H9 (cell line): ENCODE measurements at regions not wholly inside any gene's neighbourhood (a gene's known extent, or its start where the extent isn't known, plus 50 kb on each side); places are given as distances from the start of the nearest gene placed in this dataset.

ENCODE experiments used
- DNase-seq: peaks from one replicate; pipeline ENCODE4 v3.0.0-alpha.2; 2017
- H2AFZ ChIP-seq: one replicate; pipeline ENCODE4 v1.6.1; 2013; ENCODE audit warnings: mild to moderate bottlenecking, low read length, control low read depth, moderate library complexity
- H2AK5ac ChIP-seq: 2 replicates; pipeline ENCODE4 v1.6.1; 2013; ENCODE audit warnings: low read length, control low read depth, mixed read lengths; ENCODE audit not compliant: insufficient read length
- H2BK120ac ChIP-seq: one replicate; pipeline ENCODE4 v1.6.1; 2013; ENCODE audit warnings: low read depth, mild to moderate bottlenecking, low read length, control low read depth, inconsistent platforms; ENCODE audit not compliant: poor library complexity, severe bottlenecking
- H2BK12ac ChIP-seq: 2 replicates; pipeline ENCODE4 v1.6.1; 2013; ENCODE audit warnings: low read length, control low read depth, mixed read lengths, low read depth; ENCODE audit not compliant: insufficient read length
- H2BK15ac ChIP-seq: 2 replicates; pipeline ENCODE4 v1.6.1; 2013; ENCODE audit warnings: low read depth, low read length, control low read depth
- H2BK20ac ChIP-seq: one replicate; pipeline ENCODE4 v1.6.1; 2013; ENCODE audit warnings: low read depth, mild to moderate bottlenecking, low read length, control low read depth, inconsistent platforms; ENCODE audit not compliant: poor library complexity, severe bottlenecking
- H2BK5ac ChIP-seq: 2 replicates; pipeline ENCODE4 v1.6.1; 2013; ENCODE audit warnings: low read length, control low read depth, mixed read lengths; ENCODE audit not compliant: insufficient read length
- H3K14ac ChIP-seq: 2 replicates; pipeline ENCODE4 v1.6.1; 2013; ENCODE audit warnings: low read length, control low read depth; ENCODE audit not compliant: insufficient read depth
- H3K18ac ChIP-seq: 2 replicates; pipeline ENCODE4 v1.6.1; 2013; ENCODE audit warnings: low read depth, mild to moderate bottlenecking, mixed read lengths, low read length, control low read depth; ENCODE audit not compliant: insufficient read length
- H3K23ac ChIP-seq: 2 replicates; pipeline ENCODE4 v1.6.1; 2013; ENCODE audit warnings: low read length, control low read depth, mixed read lengths, low read depth; ENCODE audit not compliant: insufficient read length
- H3K23me2 ChIP-seq: 2 replicates; pipeline ENCODE4 v1.6.1; 2013; ENCODE audit warnings: low read depth, mild to moderate bottlenecking, mixed read lengths, low read length, control low read depth; ENCODE audit not compliant: insufficient read length, poor library complexity, severe bottlenecking
- H3K27ac ChIP-seq: 2 replicates; pipeline ENCODE4 v1.5.1; 2013; ENCODE audit warnings: low read length, control low read depth, mixed read lengths, low read depth; ENCODE audit not compliant: insufficient read length
- H3K27me3 ChIP-seq: 2 replicates; pipeline ENCODE4 v1.6.1; 2013; ENCODE audit warnings: low read length, control low read depth, inconsistent platforms; ENCODE audit not compliant: insufficient read depth
- H3K4ac ChIP-seq: 2 replicates; pipeline ENCODE4 v1.6.1; 2013; ENCODE audit warnings: low read depth, mild to moderate bottlenecking, control low read depth, inconsistent platforms, low read length, moderate library complexity
- H3K4me1 ChIP-seq: 2 replicates; pipeline ENCODE4 v1.6.1; 2013; ENCODE audit warnings: low read length, control low read depth, inconsistent platforms; ENCODE audit not compliant: insufficient read depth
- H3K4me2 ChIP-seq: 2 replicates; pipeline ENCODE4 v1.6.1; 2013; ENCODE audit warnings: low read length, control low read depth, mixed read lengths; ENCODE audit not compliant: insufficient read length, insufficient read depth
- H3K56ac ChIP-seq: 2 replicates; pipeline ENCODE4 v1.6.1; 2013; ENCODE audit warnings: low read depth, mild to moderate bottlenecking, mixed read lengths, low read length, control low read depth; ENCODE audit not compliant: insufficient read length
- H3K79me1 ChIP-seq: 2 replicates; pipeline ENCODE4 v1.6.1; 2013; ENCODE audit warnings: low read depth, mild to moderate bottlenecking, moderate library complexity, low read length, control low read depth, inconsistent platforms; ENCODE audit not compliant: insufficient read depth, poor library complexity, severe bottlenecking
- H3K79me2 ChIP-seq: 2 replicates; pipeline ENCODE4 v1.6.1; 2013; ENCODE audit warnings: low read length, control low read depth, inconsistent platforms; ENCODE audit not compliant: insufficient read depth
- H3K9ac ChIP-seq: 2 replicates; pipeline ENCODE4 v1.6.1; 2013; ENCODE audit warnings: low read length, control low read depth, mixed read lengths; ENCODE audit not compliant: insufficient read length; ENCODE audit errors: extremely low read depth
- H3K9me3 ChIP-seq: one replicate; pipeline ENCODE4 v1.6.1; 2013; ENCODE audit warnings: low read depth, low read length, inconsistent platforms; ENCODE audit not compliant: control insufficient read depth
- H3T11ph ChIP-seq: one replicate; pipeline ENCODE4 v1.6.1; 2013; ENCODE audit warnings: mild to moderate bottlenecking, low read length, control low read depth, inconsistent platforms
- H4K20me1 ChIP-seq: one replicate; pipeline ENCODE4 v1.6.1; 2013; ENCODE audit not compliant: control insufficient read depth, insufficient read length, insufficient read depth
- H4K5ac ChIP-seq: 2 replicates; pipeline ENCODE4 v1.6.1; 2013; ENCODE audit warnings: low read depth, mild to moderate bottlenecking, mixed read lengths, low read length, control low read depth; ENCODE audit not compliant: insufficient read length
- H4K8ac ChIP-seq: replicated peaks from 2 replicates; pipeline ENCODE4 v1.6.1; 2013; ENCODE audit warnings: low read length, control low read depth, mixed read lengths, low read depth; ENCODE audit not compliant: insufficient read length
- H4K91ac ChIP-seq: 2 replicates; pipeline ENCODE4 v1.6.1; 2013; ENCODE audit warnings: low read depth, mild to moderate bottlenecking, moderate library complexity, mixed read lengths, low read length, control low read depth; ENCODE audit not compliant: insufficient read length
- H3K27ac Mint-ChIP-seq, 3 experiments: 2 replicates in 2 of 3; 3 replicates in 1 of 3; pipeline ENCODE4 v1.8.0; 2020 to 2021; ENCODE audit warnings: mixed read lengths in 3 of 3, mild to moderate bottlenecking in 1 of 3, moderate library complexity in 1 of 3
- H3K27me3 Mint-ChIP-seq: 2 replicates; pipeline ENCODE4 v1.8.0; 2021; ENCODE audit warnings: low read depth, mild to moderate bottlenecking, moderate library complexity, mixed read lengths
- H3K36me3 Mint-ChIP-seq, 3 experiments: 2 replicates in 2 of 3; 3 replicates in 1 of 3; pipeline ENCODE4 v1.8.0; 2020 to 2021; ENCODE audit warnings: low read depth in 3 of 3, mixed read lengths in 3 of 3; ENCODE audit not compliant: insufficient read depth in 1 of 3
- H3K4me1 Mint-ChIP-seq, 2 experiments: 2 replicates each; pipeline ENCODE4 v1.8.0; 2020; ENCODE audit warnings: mixed read lengths in 2 of 2
- H3K4me3 Mint-ChIP-seq, 2 experiments: 2 replicates in 1 of 2; 3 replicates in 1 of 2; pipeline ENCODE4 v1.8.0; 2020 to 2021; ENCODE audit warnings: mild to moderate bottlenecking in 2 of 2, mixed read lengths in 2 of 2, moderate library complexity in 1 of 2
- H3K9me3 Mint-ChIP-seq, 2 experiments: 2 replicates in 1 of 2; 3 replicates in 1 of 2; pipeline ENCODE4 v1.8.0; 2020; ENCODE audit warnings: mild to moderate bottlenecking in 2 of 2, mixed read lengths in 2 of 2, moderate library complexity in 1 of 2
- WGBS: extraction: QIAGEN DNeasy Blood & Tissue Kit; methylation state at CpG from one replicate; pipeline ENCODE4 v1.1.7; 2013; ENCODE audit warnings: missing lambda C conversion rate, low lambda C conversion rate, mixed read lengths; ENCODE audit not compliant: insufficient read length; ENCODE audit errors: extremely low coverage; 5-methylcytosine and 5-hydroxymethylcytosine counted together
- TF ChIP-seq, protein P1 (sequence below): fragments of 200-600 bp; sonication (generic); conservative IDR thresholded peaks from 3 replicates; pipeline ENCODE4 v1.8.0; 2021; ENCODE audit warnings: antibody characterized with exemption, mild to moderate bottlenecking

DNA sequence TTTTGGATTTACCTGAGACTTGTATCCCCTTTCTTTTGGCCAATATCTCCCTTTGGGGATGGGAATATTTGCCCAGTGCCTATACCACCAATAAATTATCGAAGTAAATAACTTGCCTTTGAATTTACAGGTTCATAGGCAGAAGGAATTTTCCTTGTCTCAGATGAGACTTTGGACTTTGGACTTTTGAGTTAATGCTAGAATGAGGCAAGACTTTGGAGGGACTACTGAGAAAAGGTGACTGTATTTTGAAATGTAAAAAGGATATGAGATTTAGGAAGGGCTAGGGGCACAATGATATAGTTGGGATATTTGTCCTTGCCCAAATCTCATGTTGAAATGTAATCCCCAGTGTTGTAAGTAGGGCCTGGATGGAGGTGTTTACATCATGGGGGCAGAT is 384.5 kb upstream of the GHITM start:
- Mint-ChIP-seq H3K4me1 (peaks cover 6 to 9% of the 10 kb centered on the region in 2 experiments), H3K36me3 (peaks cover 17 to 44% (median 37%) of the 10 kb centered on the region in 3 experiments), H3K27ac (no peak overlapping the region), H3K4me3 (no peak overlapping the region), H3K27me3 (peaks cover 65% of the 10 kb centered on the region), H3K9me3 (peaks cover 50 to 59% of the 10 kb centered on the region in 2 experiments)
- H3K9me3 ChIP-seq, result peaks cover 33% of the 10 kb centered on the region
- no peak overlapping the region for H2BK20ac ChIP-seq
- WGBS, result no CpG with 5 or more reads among the region's 1 CpG
- H3K23me2 ChIP-seq, result no peaks in the 10 kb centered on the region
- H4K5ac ChIP-seq, result no peak overlapping the region
- H3K79me1 ChIP-seq, result no peaks in the 10 kb centered on the region
- H2AFZ ChIP-seq, result no peak overlapping the region
- no peak overlapping the region for H2BK12ac ChIP-seq
- TF ChIP-seq, protein P1, sequence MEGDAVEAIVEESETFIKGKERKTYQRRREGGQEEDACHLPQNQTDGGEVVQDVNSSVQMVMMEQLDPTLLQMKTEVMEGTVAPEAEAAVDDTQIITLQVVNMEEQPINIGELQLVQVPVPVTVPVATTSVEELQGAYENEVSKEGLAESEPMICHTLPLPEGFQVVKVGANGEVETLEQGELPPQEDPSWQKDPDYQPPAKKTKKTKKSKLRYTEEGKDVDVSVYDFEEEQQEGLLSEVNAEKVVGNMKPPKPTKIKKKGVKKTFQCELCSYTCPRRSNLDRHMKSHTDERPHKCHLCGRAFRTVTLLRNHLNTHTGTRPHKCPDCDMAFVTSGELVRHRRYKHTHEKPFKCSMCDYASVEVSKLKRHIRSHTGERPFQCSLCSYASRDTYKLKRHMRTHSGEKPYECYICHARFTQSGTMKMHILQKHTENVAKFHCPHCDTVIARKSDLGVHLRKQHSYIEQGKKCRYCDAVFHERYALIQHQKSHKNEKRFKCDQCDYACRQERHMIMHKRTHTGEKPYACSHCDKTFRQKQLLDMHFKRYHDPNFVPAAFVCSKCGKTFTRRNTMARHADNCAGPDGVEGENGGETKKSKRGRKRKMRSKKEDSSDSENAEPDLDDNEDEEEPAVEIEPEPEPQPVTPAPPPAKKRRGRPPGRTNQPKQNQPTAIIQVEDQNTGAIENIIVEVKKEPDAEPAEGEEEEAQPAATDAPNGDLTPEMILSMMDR, result no peak
- no peak overlapping the region for H4K8ac ChIP-seq
- H3K56ac ChIP-seq, result no peak overlapping the region
- H3K27me3 ChIP-seq, result peaks cover 5% of the 10 kb centered on the region; the same call in 1 of the 2 replicates
- H3K4me1 ChIP-seq, result no peaks in the 10 kb centered on the region
- H2BK5ac ChIP-seq, result no peak overlapping the region
- no peak overlapping the region for H2BK15ac ChIP-seq
- H3K79me2 ChIP-seq, result no peaks in the 10 kb centered on the region
- no peak overlapping the region for H2BK120ac ChIP-seq
- H3K14ac ChIP-seq, result no peak overlapping the region
- no peaks in the 10 kb centered on the region for H4K20me1 ChIP-seq
- no peak overlapping the region for H3K4ac ChIP-seq
- no peak overlapping the region for H2AK5ac ChIP-seq
- no peak overlapping the region for H3K18ac ChIP-seq
- no peak overlapping the region for H3K4me2 ChIP-seq
- H3K9ac ChIP-seq, result no peak overlapping the region
- H4K91ac ChIP-seq, result no peak overlapping the region
- H3T11ph ChIP-seq, result no peak overlapping the region
- no peak overlapping the region for H3K27ac ChIP-seq
- no peak overlapping the region for H3K23ac ChIP-seq
- no peak for DNase-seq
